ENCODE measurements at regions not wholly inside any gene's neighbourhood (a gene's known extent, or its start where the extent isn't known, plus 50 kb on each side); places are given as distances from the start of the nearest gene placed in this dataset.

DNA sequence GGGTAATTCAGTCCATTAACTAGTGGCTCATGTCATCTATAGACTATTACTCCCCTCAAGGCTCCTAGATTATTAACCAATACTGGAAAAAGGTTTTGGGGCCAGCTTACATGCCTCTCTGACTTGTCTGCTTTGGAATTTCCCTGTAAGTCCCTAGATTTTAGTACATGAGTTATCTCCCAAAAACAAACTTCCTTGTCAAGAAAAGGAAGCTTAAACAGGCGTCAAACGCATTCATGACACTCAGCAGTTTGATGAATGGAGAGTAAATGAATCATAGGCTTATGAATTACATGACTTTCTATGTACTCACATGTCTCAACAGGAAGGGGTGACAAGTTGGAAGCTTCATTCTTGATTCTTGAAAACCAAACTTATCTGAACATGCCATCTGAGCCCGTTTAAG lies 70.8 kb downstream of the BLID start:
- in situ Hi-C loops (cut with MboI; ENCODE audit: low pct_unique_long_range_greater_than_20kb, low sequenced_read_pairs, unreplicated experiment): no loop called here
- TF ChIP-seq, protein P1, sequence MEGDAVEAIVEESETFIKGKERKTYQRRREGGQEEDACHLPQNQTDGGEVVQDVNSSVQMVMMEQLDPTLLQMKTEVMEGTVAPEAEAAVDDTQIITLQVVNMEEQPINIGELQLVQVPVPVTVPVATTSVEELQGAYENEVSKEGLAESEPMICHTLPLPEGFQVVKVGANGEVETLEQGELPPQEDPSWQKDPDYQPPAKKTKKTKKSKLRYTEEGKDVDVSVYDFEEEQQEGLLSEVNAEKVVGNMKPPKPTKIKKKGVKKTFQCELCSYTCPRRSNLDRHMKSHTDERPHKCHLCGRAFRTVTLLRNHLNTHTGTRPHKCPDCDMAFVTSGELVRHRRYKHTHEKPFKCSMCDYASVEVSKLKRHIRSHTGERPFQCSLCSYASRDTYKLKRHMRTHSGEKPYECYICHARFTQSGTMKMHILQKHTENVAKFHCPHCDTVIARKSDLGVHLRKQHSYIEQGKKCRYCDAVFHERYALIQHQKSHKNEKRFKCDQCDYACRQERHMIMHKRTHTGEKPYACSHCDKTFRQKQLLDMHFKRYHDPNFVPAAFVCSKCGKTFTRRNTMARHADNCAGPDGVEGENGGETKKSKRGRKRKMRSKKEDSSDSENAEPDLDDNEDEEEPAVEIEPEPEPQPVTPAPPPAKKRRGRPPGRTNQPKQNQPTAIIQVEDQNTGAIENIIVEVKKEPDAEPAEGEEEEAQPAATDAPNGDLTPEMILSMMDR (IDR thresholded peaks at IDR 0.05; ENCODE audit: extremely low read depth, insufficient read depth, missing control alignments): no peak
- no peak for DNase-seq (ENCODE audit: low spot score)

DNA sequence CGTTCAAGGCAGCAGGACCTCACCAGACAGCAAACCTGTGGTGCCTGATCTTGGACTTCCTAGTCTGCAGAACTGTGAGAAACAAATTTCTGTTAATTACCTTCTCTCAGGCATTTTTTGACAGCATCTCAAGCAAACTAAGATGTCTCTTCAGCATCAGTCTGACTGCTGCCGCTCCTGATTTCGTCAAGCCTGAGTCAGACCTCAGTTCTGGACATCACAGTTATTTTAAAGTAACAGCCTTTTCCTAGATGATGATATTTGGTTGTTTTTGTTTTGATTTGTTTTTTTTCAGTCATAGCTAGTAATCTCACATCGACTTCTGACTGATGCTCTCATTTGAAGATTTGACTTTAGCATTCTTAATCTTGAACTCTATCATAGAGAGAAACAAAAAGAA lies 71.9 kb downstream of the BLID start:
- TF ChIP-seq, protein P1 (IDR thresholded peaks at IDR 0.05; ENCODE audit: extremely low read depth, insufficient read depth, missing control alignments): no peak
- no peak for DNase-seq (ENCODE audit: low spot score)
- in situ Hi-C loops (cut with MboI; ENCODE audit: low pct_unique_long_range_greater_than_20kb, low sequenced_read_pairs, unreplicated experiment): no loop called here

DNA sequence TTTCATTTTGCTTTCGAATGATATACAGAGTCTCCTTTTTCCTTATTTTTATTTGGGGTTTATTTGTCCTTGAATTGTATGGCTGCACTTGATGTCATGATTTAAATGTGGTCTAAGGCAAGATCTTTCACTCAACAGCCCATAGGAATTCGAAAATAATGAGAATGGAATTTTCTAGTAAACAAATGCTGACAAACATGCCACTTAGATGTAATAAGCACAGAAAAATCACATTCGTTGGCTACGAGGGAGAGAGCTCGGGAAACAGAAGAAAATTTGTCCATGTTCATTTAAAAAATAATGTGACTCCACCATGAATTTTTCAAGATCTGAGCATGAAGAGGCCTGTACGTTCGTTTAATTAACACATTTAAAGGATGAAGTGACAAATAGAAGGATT lies 73.0 kb downstream of the BLID start:
- in situ Hi-C loops (cut with MboI; ENCODE audit: low pct_unique_long_range_greater_than_20kb, low sequenced_read_pairs, unreplicated experiment): no loop called here
- TF ChIP-seq, protein P1 (IDR thresholded peaks at IDR 0.05; ENCODE audit: extremely low read depth, insufficient read depth, missing control alignments): no peak

DNA sequence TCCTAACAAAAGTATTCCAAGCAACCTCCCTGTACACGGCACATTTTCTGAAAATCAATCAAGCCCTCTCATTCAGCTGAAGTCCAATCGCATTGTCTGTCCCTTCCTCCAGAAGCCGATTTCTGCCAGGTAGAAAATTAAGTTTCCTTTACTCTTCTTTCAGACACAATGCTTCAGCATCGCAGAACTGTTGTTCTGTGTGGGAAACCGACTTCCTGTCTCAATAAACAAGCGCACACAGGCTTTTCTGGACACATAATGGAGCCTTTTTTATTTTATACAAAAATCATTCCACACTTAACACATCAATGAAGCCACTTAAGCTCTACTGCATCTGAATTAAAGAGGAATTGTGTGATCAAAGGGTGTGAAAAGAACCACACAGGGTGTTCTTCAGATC lies 75.6 kb downstream of the BLID start:
- DNase-seq (ENCODE audit: low spot score): no peak
- in situ Hi-C loops (cut with MboI; ENCODE audit: low pct_unique_long_range_greater_than_20kb, low sequenced_read_pairs, unreplicated experiment): no loop called here
- TF ChIP-seq, protein P1 (IDR thresholded peaks at IDR 0.05; ENCODE audit: extremely low read depth, insufficient read depth, missing control alignments): no peak

More for the DNA sequence above, 73.0 kb downstream of the BLID start:
- DNase-seq (ENCODE audit: low spot score): no peak

DNA sequence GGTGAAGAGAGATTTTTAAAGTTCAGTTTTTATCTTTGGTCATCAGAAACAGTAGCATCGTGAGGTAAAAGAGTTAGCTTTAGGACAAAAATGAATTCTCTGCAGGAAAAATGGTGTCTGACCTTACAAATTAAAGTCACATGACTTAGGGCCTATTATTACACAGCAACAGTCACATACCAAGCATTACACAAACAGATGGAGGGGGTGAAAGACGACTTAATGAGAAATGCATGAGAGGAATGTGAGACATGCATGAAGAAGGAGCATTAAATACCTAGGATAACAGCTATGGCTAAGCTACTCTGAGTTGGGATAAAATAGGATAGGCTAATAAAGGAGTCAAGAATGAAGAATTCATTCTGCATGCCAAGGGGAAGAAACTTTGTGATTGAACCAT lies 77.5 kb downstream of the BLID start:
- DNase-seq (ENCODE audit: low spot score): no peak
- TF ChIP-seq, protein P1 (IDR thresholded peaks at IDR 0.05; ENCODE audit: extremely low read depth, insufficient read depth, missing control alignments): no peak

DNA sequence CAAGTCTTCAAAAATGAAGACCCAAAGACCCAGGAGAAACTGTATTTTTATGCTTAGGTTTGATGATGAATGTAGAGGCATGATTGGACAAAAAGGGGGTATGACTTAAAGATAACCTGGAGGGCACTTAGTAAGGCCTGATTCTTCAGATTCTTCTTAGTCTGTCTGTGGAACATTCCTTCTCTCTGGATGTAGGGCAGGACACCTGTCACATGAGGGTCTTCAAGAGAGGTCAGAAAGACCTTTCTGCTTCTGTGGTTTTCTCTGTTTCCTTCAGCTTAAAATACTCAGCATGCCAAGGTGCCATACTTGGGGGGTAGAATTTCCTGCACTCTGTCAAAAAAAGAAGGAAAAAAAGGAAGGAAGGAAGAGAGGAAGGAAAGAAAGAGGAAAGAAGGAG lies 78.1 kb downstream of the BLID start:
- DNase-seq (ENCODE audit: low spot score): no peak
- in situ Hi-C loops (cut with MboI; ENCODE audit: low pct_unique_long_range_greater_than_20kb, low sequenced_read_pairs, unreplicated experiment): no loop called here
- TF ChIP-seq, protein P1 (IDR thresholded peaks at IDR 0.05; ENCODE audit: extremely low read depth, insufficient read depth, missing control alignments): no peak

More for the DNA sequence above, 77.5 kb downstream of the BLID start:
- in situ Hi-C loops (cut with MboI; ENCODE audit: low pct_unique_long_range_greater_than_20kb, low sequenced_read_pairs, unreplicated experiment): no loop called here

DNA sequence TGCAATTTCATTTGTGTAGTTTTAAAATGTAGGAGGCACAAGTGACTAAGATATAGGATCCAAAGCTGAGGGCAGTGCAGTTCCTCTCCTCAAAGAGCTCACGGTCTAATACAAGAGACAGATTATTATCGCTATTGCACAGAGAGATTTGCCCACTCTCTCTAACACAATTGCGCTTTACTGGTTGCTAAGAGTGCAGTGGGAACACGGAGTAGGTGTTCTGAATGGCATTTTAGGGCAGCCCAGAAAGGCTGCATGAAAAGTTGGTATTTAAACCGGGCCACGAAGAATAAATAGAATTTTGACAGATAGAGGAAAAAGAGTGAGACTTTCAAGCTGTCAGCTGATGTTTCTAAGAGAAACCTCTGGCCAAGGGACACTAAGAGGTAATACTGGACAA lies 79.5 kb downstream of the BLID start:
- no peak for DNase-seq (ENCODE audit: low spot score)
- TF ChIP-seq, protein P1 (IDR thresholded peaks at IDR 0.05; ENCODE audit: extremely low read depth, insufficient read depth, missing control alignments): no peak
- in situ Hi-C loops (cut with MboI; ENCODE audit: low pct_unique_long_range_greater_than_20kb, low sequenced_read_pairs, unreplicated experiment): no loop called here
